KG1 (cell line): ENCODE measurements at regions not wholly inside any gene's neighbourhood (a gene's known extent, or its start where the extent isn't known, plus 50 kb on each side); places are given as distances from the start of the nearest gene placed in this dataset.

Experiments
- DNase-seq: peaks from one replicate; lab custom pipeline; 2025; lab: John Stamatoyannopoulos, UW

GRCh38 chr21:35338281-35338680 is 289.2 kb upstream of the RUNX1 start:
- no peak for DNase-seq

GRCh38 chr21:35337573-35337972 is 288.5 kb upstream of the RUNX1 start:
- no peak for DNase-seq

- DNase-seq: no peak
Measured at GRCh38 chr21:35336534-35336933, 287.4 kb upstream of the RUNX1 start.

DNA sequence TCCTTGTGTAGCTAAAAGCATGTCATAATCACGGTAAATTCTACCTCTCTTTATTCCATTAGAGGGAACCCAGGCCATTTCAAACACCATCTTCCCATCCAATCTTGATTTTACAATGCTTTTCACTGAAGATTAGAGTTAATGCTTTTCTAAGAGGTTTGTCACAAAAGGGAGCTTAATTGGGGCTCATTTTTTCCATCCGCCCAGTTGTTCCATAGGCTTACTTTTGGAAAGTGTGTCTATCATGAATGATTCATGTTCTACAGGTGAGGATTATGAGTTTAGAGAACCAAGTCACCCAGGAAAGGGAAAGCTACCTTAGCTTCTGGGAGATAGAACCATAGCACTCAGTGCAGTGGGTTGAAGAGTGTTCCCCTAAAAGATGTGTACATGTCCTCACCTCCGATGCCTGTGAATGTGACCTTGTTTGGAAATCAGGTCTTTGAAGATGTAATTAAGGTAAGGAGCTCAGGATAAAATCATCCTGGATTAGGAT is 286.9 kb upstream of the RUNX1 start:
- DNase-seq: no peak

- no peak for DNase-seq
Measured at GRCh38 chr21:35333831-35334618, 284.9 kb upstream of the RUNX1 start.

- DNase-seq: no peak
Measured at GRCh38 chr21:35332841-35333426, 283.8 kb upstream of the RUNX1 start.

- no peak for DNase-seq
Measured at GRCh38 chr21:35329940-35330660, 281.0 kb upstream of the RUNX1 start.

- no peak for DNase-seq
Measured at GRCh38 chr21:35328856-35329455, 279.9 kb upstream of the RUNX1 start.

- DNase-seq: no peak
Measured at GRCh38 chr21:35326677-35327076, 277.6 kb upstream of the RUNX1 start.

- no peak for DNase-seq
Measured at GRCh38 chr21:35325953-35326352, 276.9 kb upstream of the RUNX1 start.

GRCh38 chr21:35324372-35325220 is 275.5 kb upstream of the RUNX1 start:
- DNase-seq: no peak

DNA sequence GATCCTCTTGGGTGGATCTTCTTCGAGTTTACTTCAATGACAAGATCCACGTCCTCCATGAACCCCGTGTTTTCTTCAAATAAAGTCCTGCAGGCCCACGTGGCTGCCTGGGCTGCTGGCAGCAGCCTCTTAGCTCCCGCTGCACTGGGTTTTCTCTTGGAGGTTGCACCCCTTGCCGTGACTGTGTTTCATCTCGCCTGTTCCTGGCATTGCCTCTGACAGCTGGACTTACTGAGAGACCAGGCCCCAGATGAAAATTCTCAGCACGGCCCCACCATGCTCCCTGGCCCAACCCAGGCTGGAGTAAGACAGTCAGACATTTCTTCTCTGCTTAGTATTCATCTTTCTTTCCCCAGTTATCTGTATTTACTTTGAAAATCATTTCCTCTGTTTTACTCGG is 274.8 kb upstream of the RUNX1 start:
- DNase-seq: no peak

GRCh38 chr21:35321322-35322200 is 272.5 kb upstream of the RUNX1 start:
- no peak for DNase-seq

GRCh38 chr21:35319684-35320283 is 270.7 kb upstream of the RUNX1 start:
- no peak for DNase-seq

- no peak for DNase-seq
Measured at GRCh38 chr21:35316933-35317332, 267.8 kb upstream of the RUNX1 start.

DNA sequence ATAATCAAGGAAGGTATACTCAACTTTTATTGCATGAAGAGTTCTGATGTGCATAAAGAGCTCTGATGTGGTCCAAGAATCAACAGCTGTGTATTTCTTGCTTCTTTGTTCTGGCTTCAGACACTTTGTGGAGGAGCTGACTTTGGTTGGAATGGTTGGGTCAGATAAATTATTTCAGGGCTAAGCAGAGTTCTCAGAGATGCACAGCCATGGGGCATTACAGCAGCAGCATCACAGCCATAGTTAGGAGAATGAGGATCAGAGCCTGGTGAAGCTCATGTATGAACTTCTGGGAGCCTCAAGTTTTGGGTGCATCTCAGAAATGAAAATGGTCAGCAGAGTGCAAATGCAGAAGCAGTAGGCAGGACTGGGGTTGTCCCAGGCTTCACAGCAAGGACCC is 267.4 kb upstream of the RUNX1 start:
- no peak for DNase-seq

GRCh38 chr21:35314857-35315582 is 265.9 kb upstream of the RUNX1 start:
- DNase-seq: no peak

DNA sequence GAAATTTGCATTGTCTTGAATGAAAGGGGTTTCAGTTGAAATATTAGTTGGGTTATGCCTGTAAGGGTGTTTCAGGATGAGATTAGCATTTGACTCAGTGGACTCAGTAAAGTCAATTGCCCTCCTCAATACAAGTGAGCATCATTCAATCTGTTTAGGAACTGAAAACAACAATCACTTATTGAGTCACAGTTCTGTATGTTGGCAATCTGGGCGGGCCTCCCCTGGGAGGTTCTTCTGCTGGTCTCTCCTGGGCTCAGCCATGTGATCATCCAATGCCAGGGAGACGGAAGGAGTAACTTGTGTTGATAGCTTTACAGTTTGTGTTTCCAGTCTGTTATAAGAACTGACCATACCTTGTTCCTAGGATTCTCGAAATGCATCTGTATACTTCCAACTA is 262.9 kb upstream of the RUNX1 start:
- no peak for DNase-seq

DNA sequence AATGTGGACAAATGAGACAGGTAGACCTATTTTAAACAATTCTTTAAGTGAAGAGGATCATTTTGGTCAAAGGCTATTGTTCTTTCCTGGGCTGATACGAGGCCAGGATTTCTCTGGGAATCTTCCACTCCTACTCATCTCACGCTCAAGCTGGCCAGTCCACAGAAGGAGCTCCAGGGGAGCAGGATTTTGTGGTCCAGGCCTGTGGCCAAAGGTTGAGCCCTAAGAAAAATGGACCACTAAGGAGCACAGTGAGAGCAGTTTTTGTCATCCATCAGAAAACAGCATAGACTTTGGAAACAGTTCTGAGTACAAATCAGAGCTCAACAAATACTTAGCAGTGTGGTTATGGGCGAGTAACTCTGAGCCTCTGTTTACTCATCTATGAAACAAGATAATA is 260.2 kb upstream of the RUNX1 start:
- no peak for DNase-seq

DNA sequence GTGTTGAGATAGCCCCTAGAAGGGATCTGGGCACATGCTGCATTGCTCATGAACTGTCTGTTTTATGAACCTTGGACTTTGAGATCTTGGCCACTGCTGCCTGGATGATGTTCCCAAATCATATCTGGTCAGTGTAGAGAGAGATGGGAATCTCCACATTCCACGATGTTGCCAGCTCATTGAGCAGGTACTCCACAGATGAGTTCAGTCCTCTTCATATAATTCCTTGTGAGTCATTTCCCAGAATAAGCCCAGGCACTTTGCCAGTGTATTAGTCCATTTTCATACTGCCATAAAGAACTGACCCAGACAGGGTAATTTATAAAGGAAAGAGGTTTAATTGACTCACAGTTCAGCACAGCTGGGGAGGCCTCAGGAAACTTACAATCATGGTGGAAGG is 254.0 kb upstream of the RUNX1 start:
- DNase-seq: no peak
